ENCODE measurements at regions not wholly inside any gene's neighbourhood (a gene's known extent, or its start where the extent isn't known, plus 50 kb on each side); places are given as distances from the start of the nearest gene placed in this dataset.

DNA sequence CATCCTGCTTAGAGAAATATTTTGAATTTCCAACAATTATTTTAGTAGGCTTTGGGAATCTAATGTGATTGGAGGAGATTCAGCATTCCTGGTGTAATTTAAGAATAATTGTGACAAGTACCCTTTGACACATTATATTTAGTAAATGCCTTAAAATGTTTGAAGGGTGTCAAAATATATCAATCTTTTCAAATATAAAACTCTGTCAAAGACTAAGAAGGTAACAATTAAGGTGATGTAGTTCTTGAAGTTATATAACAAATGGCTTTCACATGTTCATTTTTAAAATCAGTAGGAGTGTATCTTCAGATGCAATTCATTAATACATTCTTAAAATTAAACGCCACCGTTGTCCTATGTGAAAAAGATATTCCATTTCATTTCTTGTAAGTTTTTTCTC is 1977.1 kb upstream of the CDH9 start:
- TF ChIP-seq, protein P1, sequence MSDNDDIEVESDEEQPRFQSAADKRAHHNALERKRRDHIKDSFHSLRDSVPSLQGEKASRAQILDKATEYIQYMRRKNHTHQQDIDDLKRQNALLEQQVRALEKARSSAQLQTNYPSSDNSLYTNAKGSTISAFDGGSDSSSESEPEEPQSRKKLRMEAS (IDR thresholded peaks at IDR 0.05; ENCODE audit: insufficient read depth, insufficient read length): no peak
- no peak for TF ChIP-seq POLR2A (IDR thresholded peaks at IDR 0.05; ENCODE audit: low read depth, low read length)
- TF ChIP-seq, protein P2, sequence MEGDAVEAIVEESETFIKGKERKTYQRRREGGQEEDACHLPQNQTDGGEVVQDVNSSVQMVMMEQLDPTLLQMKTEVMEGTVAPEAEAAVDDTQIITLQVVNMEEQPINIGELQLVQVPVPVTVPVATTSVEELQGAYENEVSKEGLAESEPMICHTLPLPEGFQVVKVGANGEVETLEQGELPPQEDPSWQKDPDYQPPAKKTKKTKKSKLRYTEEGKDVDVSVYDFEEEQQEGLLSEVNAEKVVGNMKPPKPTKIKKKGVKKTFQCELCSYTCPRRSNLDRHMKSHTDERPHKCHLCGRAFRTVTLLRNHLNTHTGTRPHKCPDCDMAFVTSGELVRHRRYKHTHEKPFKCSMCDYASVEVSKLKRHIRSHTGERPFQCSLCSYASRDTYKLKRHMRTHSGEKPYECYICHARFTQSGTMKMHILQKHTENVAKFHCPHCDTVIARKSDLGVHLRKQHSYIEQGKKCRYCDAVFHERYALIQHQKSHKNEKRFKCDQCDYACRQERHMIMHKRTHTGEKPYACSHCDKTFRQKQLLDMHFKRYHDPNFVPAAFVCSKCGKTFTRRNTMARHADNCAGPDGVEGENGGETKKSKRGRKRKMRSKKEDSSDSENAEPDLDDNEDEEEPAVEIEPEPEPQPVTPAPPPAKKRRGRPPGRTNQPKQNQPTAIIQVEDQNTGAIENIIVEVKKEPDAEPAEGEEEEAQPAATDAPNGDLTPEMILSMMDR (IDR thresholded peaks at IDR 0.05; ENCODE audit: extremely low read depth in 1 of 2, insufficient read depth in 1 of 2, low read depth in 1 of 2, low read length in 2 of 2): no peak

All from endothelial cell of umbilical vein (primary cell).